ENCODE measurements at regions not wholly inside any gene's neighbourhood (a gene's known extent, or its start where the extent isn't known, plus 50 kb on each side); places are given as distances from the start of the nearest gene placed in this dataset.

GRCh38 chr9:1303932-1304331 is 253.8 kb downstream of the DMRT2 start:
- TF ChIP-seq CTCF (IDR thresholded peaks at IDR 0.05; ENCODE audit: insufficient read depth, low read depth, low read length) = no peak
- no peak overlapping the region for H3K4me3 ChIP-seq (ENCODE audit: low read depth, low read length)
- no peak for DNase-seq (ENCODE audit: low read depth)

GRCh38 chr9:1311462-1312042 is 261.4 kb downstream of the DMRT2 start:
- H3K4me3 ChIP-seq (ENCODE audit: low read depth, low read length) = no peak overlapping the region
- DNase-seq (ENCODE audit: low read depth) = no peak
- TF ChIP-seq CTCF (IDR thresholded peaks at IDR 0.05; ENCODE audit: insufficient read depth, low read depth, low read length) = no peak

- no peak for DNase-seq (ENCODE audit: low read depth)
- TF ChIP-seq CTCF (IDR thresholded peaks at IDR 0.05; ENCODE audit: insufficient read depth, low read depth, low read length) = no peak
These were observed 269.3 kb downstream of the DMRT2 start for GRCh38 chr9:1319436-1319835.

GRCh38 chr9:1320051-1320557 is 269.9 kb downstream of the DMRT2 start:
- no peak for TF ChIP-seq CTCF (IDR thresholded peaks at IDR 0.05; ENCODE audit: insufficient read depth, low read depth, low read length)
- H3K4me3 ChIP-seq (ENCODE audit: low read depth, low read length) = no peak overlapping the region
- DNase-seq (ENCODE audit: low read depth) = no peak

More at GRCh38 chr9:1319436-1319835, 269.3 kb downstream of the DMRT2 start:
- H3K4me3 ChIP-seq (ENCODE audit: low read depth, low read length) = no peak overlapping the region

- TF ChIP-seq CTCF (IDR thresholded peaks at IDR 0.05; ENCODE audit: insufficient read depth, low read depth, low read length) = no peak
- no peak overlapping the region for H3K4me3 ChIP-seq (ENCODE audit: low read depth, low read length)
- peak; percentile 0 for DNase-seq (ENCODE audit: low read depth)
These were observed 270.5 kb downstream of the DMRT2 start for GRCh38 chr9:1320607-1321195.

- DNase-seq (ENCODE audit: low read depth) = no peak
- TF ChIP-seq CTCF (IDR thresholded peaks at IDR 0.05; ENCODE audit: insufficient read depth, low read depth, low read length) = no peak
- H3K4me3 ChIP-seq (ENCODE audit: low read depth, low read length) = no peak overlapping the region
These were observed 277.3 kb downstream of the DMRT2 start for GRCh38 chr9:1327467-1327866.

Data from fibroblast of villous mesenchyme (primary cell).